CD4-positive, alpha-beta T cell treated with Interleukin-15 for 1 hour (primary cell): ENCODE measurements at regions not wholly inside any gene's neighbourhood (a gene's known extent, or its start where the extent isn't known, plus 50 kb on each side); places are given as distances from the start of the nearest gene placed in this dataset.
"Not testable (repeated sequence)": the region's sequence is repeated elsewhere in the genome, so short reads cannot be mapped to it uniquely, and the experiment has no call there.

Source experiments
- DNase-seq: peaks from one replicate; pipeline ENCODE4 v3.0.0-alpha.2; 2020

- no peak for DNase-seq
These were observed 235.8 kb downstream of the EPHA7 start for GRCh38 chr6:93183531-93183972.

DNA sequence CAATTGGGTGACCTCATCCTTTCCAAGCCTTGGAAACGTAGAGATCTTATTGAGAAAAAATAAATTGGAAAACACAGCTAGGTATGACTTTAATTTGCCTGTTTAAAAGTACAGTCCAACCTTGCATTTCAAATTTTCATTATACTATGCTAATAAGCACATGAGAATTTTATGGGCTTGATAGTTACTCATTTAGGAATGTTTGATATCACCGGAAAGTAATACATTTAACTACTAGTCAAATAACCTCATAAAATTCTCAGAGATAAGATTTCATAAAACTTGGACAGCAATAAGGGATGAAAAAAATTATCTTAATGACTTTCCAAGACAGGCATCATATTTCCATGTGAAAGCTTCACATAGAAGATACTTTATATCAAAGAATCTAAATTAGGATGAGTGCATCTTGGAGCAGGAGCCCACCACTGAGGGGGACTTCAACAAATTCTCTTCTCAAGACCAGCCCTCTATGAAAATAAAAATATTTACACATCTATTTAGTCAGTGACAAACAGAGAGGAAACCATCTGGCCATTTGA, 236.3 kb downstream of the EPHA7 start:
- no peak for DNase-seq

- peak; percentile 13 for DNase-seq
These were observed 241.4 kb downstream of the EPHA7 start for GRCh38 chr6:93177918-93178317.

DNA sequence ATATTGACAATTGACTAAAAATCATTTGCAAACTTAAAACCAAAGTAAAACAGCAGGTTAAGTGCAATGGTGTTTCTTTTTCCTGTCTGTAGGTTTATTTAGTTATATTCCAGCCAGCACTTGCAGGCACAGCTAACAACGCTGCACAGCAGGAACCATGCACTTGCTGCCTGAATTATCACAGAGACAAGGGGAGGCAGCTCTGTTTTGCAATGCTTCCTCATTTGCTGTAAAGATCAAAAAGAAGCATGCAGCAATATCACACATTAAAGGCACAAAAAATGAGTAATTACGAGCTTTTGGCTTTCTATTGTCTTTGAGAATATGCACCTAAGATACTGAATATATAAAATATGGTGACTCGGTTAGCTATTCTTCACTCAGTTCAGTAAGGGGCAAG, 241.9 kb downstream of the EPHA7 start:
- no peak for DNase-seq

DNA sequence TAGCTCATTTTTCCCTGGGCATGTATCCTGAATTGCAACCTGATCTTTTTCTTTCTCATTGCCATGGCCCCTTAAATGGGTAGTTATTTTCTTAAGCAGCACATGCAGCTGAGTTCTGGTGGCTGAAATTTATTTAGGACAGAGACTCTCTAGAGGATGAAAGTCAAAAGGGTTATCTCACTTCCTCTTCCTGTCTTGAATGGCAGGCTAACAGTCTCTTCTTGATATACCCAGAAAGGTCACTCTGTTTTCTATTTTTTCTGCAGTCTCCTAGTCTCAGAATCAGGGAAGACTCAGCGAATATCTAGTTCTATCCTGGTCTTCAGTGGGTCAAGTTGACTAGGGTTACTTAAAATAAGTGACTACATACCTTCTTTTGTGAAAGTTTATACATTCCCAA, 243.3 kb downstream of the EPHA7 start:
- DNase-seq = no peak

DNA sequence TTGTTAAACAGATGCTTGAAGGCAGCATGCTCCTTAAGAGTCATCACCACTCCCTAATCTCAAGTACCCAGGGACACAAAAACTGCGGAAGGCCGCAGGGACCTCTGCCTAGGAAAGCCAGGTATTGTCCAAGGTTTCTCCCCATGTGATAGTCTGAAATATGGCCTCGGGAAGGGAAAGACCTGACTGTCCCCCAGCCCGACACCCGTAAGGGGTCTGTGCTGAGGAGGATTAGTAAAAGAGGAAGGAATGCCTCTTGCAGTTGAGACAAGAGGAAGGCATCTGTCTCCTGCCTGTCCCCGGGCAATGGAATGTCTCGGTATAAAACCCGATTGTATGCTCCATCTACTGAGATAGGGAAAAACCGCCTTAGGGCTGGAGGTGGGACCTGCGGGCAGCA, 245.8 kb downstream of the EPHA7 start:
- DNase-seq = not testable (repeated sequence)

GRCh38 chr6:93165850-93166430, 253.4 kb downstream of the EPHA7 start:
- no peak for DNase-seq

GRCh38 chr6:93164781-93165180, 254.6 kb downstream of the EPHA7 start:
- DNase-seq = no peak

GRCh38 chr6:93163146-93163545, 256.2 kb downstream of the EPHA7 start:
- DNase-seq = no peak

DNA sequence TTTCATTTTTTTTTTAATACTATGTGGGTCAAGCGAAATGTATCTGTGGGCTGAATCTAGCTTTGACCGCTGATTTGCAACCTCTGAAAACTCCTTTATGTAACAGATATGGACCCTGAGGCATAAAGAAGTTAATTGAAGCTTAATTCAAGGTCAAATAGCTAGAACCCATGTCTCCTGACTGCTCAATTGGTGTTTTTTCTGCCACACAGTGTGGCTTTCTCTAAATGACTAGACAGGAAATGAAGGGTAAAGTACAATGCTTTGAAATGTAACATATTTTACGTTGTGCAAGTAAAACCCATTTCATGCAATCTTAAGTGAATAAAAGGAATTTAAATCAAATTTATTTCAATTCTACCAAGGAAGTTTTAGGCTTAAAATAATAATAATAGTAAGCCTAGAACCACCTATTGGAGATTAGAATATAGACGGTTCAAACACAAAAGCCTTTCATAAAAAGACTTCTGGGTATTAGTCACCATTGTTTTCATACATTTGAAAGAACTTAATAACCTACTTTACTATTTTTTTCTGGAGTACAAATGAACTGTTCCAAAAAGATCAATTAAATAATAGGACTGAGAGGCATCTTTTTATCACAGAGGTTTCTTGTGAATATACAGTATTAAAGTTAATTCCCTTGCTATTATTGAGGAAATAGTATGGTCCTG, 279.8 kb downstream of the EPHA7 start:
- DNase-seq = no peak

- no peak for DNase-seq
These were observed 283.2 kb downstream of the EPHA7 start for GRCh38 chr6:93136111-93136510.

DNA sequence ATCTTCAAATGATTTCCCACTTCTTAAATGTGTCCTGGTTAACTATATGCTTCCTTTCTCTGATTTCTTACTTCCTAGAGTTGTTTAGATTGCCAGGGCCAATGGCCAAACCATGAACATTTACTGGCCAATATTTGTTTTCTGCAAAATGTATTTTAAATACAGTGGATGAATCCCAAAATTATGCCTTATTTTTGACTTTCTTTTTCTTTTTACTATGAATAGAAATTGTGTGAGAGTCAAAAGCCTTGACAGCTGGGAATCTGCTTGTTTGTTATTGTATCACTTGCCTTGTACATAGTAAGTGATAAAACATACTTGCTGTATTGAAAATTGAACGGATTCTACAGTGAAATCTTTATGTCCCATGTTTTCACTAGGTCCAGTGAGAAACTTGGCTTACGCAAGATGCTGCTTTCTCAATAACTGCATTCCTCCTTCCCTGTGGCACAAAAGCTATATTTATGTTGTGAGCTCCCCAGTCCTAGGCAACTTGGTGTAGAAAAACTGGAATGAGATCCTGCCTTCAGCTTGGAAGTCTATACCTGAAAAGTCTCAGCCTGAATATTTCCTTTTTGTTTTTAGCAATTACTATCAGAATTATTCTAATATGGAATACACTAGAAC, 295.2 kb downstream of the EPHA7 start:
- no peak for DNase-seq

- no peak for DNase-seq
These were observed 295.8 kb downstream of the EPHA7 start for GRCh38 chr6:93123585-93123984.

GRCh38 chr6:93120154-93120742, 299.1 kb downstream of the EPHA7 start:
- DNase-seq = no peak

DNA sequence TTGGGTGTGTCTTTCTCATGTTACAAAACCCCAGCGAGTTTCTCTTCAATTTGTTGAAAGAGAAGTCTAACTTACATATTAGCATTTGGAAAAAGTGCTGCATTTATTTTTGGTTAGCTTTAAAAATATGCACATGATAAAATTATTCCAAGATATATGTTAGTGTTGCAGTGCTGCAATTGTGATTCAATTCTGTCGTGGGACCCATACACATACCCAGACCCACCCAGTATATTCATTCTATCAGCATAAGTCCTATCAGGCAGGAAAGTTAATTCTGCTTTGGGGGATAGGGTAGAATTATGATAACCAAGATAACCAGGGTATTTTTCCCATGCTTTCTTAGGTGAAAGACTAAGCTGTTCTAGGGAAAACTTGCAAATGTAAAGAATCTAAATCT, 313.5 kb downstream of the EPHA7 start:
- no peak for DNase-seq

- DNase-seq = no peak
These were observed 314.3 kb downstream of the EPHA7 start for GRCh38 chr6:93105017-93105416.

DNA sequence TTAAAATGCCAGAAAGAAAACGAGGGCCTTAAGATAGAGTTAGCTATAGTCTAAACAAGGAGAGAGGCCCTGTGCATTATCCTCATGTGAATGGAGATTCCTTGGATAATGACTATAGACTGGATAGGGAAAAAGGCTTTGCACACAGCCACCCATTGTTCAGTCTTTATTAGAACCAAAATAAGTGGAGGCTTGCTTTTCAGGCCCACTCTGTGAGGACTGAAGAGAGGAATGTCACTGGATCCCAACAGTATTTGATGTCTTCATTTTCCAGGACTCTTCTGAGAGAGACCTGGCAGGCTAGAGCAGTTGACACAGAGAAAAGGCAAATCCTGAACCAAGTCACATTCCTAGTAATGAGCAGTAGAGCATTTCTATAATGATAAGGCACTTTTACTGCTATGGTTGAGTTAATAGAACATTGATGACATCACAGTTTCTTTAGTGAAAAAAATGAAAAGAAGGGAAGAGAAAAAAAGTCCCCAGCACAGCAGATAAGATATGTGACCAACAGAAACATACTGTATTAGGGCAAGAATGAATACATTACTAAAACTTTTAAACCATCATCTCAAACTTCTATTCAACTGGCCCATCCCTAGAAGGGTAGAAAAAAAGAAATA, 315.1 kb downstream of the EPHA7 start:
- DNase-seq = no peak

GRCh38 chr6:93088621-93089501, 330.5 kb downstream of the EPHA7 start:
- DNase-seq = no peak

DNA sequence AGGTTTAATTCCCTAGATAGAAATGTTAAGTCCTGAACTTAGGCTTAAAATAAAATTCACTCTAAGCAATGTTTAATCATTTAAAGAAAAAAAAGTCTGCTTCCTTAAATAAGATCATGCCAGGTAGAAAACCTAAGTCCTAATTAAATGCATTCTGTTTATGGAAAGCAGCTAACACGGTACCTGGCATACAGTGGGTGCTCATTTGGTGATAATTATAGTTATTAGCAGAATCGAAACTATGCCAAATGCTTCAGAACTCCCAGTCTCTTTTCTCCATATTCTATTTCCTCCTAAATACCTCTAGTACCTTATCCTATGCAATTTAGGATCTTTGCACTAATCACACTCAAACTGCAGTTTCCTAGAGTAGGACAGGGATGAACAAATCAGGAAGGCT, 331.8 kb downstream of the EPHA7 start:
- DNase-seq = no peak

DNA sequence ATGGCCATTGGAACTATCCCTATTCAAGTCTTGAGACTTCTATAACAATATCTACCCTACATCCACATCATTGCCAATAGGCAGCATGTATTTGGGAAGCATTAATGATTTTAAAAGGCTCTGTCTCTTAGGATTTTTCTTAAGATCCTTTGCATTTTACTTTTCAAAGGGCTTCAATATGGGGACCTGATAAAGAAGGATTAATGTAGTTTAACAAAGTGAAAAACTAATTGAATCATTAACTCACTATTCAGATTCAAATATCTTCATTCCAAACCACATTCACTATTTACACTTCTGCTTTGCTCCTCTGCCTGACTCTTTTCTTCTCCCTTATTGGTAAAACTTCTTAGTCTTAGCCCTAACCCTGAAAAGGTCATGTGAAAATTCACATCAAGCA, 333.0 kb downstream of the EPHA7 start:
- no peak for DNase-seq

- no peak for DNase-seq
These were observed 335.8 kb downstream of the EPHA7 start for GRCh38 chr6:93083337-93084230.
